Keratinocyte (primary cell): ENCODE measurements at regions not wholly inside any gene's neighbourhood (a gene's known extent, or its start where the extent isn't known, plus 50 kb on each side); places are given as distances from the start of the nearest gene placed in this dataset.

Source experiments
- DNase-seq: peaks from one replicate; pipeline ENCODE4 v3.0.0-alpha.2; 2011; ENCODE audit warnings: low read depth, missing footprints, low spot score
- FAIRE-seq: peaks from 2 replicates; lab custom pipeline; 2011; peaks lifted over from hg19 to GRCh38; lab: Jason Lieb, UNC
- H2AFZ ChIP-seq: 2 replicates; pipeline ENCODE4 v1.6.0; 2012; ENCODE audit warnings: low read length, control low read depth, inconsistent platforms; ENCODE audit not compliant: control insufficient read depth
- H3K27ac ChIP-seq: 2 replicates; pipeline ENCODE4 v1.5.1; 2011; ENCODE audit warnings: low read length; ENCODE audit not compliant: control insufficient read depth, insufficient read depth
- H3K27me3 ChIP-seq: 3 replicates; pipeline ENCODE4 v1.6.0; 2011; ENCODE audit warnings: low read length; ENCODE audit not compliant: control insufficient read depth, insufficient read depth; ENCODE audit errors: extremely low read depth
- H3K36me3 ChIP-seq, 2 experiments: 2 replicates in 1 of 2; 3 replicates in 1 of 2; pipeline ENCODE4 v1.5.1; 2011; ENCODE audit warnings: low read length in 2 of 2, mild to moderate bottlenecking in 1 of 2; ENCODE audit not compliant: control insufficient read depth in 2 of 2, insufficient read depth in 2 of 2; ENCODE audit errors: extremely low read depth in 1 of 2
- H3K4me1 ChIP-seq: 3 replicates; pipeline ENCODE4 v1.5.1; 2011; ENCODE audit warnings: low read length; ENCODE audit not compliant: control insufficient read depth, insufficient read depth; ENCODE audit errors: extremely low read depth
- H3K4me2 ChIP-seq: 3 replicates; pipeline ENCODE4 v1.6.0; 2011; ENCODE audit warnings: low read depth, low read length; ENCODE audit not compliant: control insufficient read depth, insufficient read depth; ENCODE audit errors: extremely low read depth
- H3K4me3 ChIP-seq, 3 experiments: fragments of 200-600 bp in 1 of 3; sonication (generic) in 1 of 3; 2 replicates in 2 of 3; 3 replicates in 1 of 3; pipeline ENCODE4 v1.5.1; 2011 to 2016; ENCODE audit warnings: low read length in 3 of 3, mild to moderate bottlenecking in 3 of 3, control low read depth in 2 of 3, inconsistent platforms in 1 of 3, low read depth in 1 of 3, mixed read lengths in 1 of 3, mixed run types in 1 of 3, moderate library complexity in 1 of 3; ENCODE audit not compliant: control insufficient read depth in 2 of 3, insufficient read depth in 2 of 3; ENCODE audit errors: extremely low read depth in 1 of 3
- H3K79me2 ChIP-seq: 2 replicates; pipeline ENCODE4 v1.6.0; 2012; ENCODE audit warnings: low read length; ENCODE audit not compliant: control insufficient read depth, insufficient read depth
- H3K9ac ChIP-seq: 3 replicates; pipeline ENCODE4 v1.6.0; 2011; ENCODE audit warnings: low read length; ENCODE audit not compliant: control insufficient read depth, insufficient read depth; ENCODE audit errors: extremely low read depth
- H3K9me1 ChIP-seq: 3 replicates; pipeline ENCODE4 v1.6.0; 2011; ENCODE audit warnings: low read length; ENCODE audit not compliant: control insufficient read depth, insufficient read depth; ENCODE audit errors: extremely low read depth
- H3K9me3 ChIP-seq: 2 replicates; pipeline ENCODE4 v1.5.1; 2012; ENCODE audit warnings: low read depth, low read length; ENCODE audit not compliant: control insufficient read depth
- H4K20me1 ChIP-seq: 3 replicates; pipeline ENCODE4 v1.6.0; 2011; ENCODE audit warnings: low read length; ENCODE audit not compliant: control insufficient read depth, insufficient read depth; ENCODE audit errors: extremely low read depth
- CTCF ChIP-seq, 3 experiments: IDR thresholded peaks in 1 of 3; conservative IDR thresholded peaks in 1 of 3; optimal IDR thresholded peaks in 1 of 3; 2 replicates in 2 of 3; 3 replicates in 1 of 3; pipeline versions ENCODE3 to v1.5.1; 2011; ENCODE audit warnings: low read length in 3 of 3, mild to moderate bottlenecking in 3 of 3, moderate library complexity in 2 of 3, control low read depth in 1 of 3, inconsistent platforms in 1 of 3; ENCODE audit not compliant: insufficient read depth in 2 of 3; ENCODE audit errors: extremely low read depth in 1 of 3
- EZH2 ChIP-seq: IDR thresholded peaks from one replicate; pipeline ENCODE4 v1.6.1; 2012; ENCODE audit warnings: inconsistent platforms, mild to moderate bottlenecking, low read length, moderate library complexity
- dilution Hi-C: fragments of 300-500 bp; cut with MboI; formaldehyde crosslinking; loops from one replicate; pipeline ENCODE4 v1.7.0; 2020; ENCODE audit warnings: low sequenced_read_pairs; ENCODE audit not compliant: extremely low pct_ligation_motif_present

- Histone ChIP-seq H3K27ac (no peak overlapping the region), H3K4me1 (no peaks in the 10 kb centered on the region), H3K27me3 (no peaks in the 10 kb centered on the region), H3K36me3 (no peaks in the 10 kb centered on the region), H3K9me1 (no peaks in the 10 kb centered on the region), H3K4me2 (no peak overlapping the region), H3K9ac (no peak overlapping the region), H4K20me1 (no peaks in the 10 kb centered on the region), H3K4me3 (no peak overlapping the region), H2AFZ (no peak overlapping the region), H3K9me3 (no peaks in the 10 kb centered on the region), H3K79me2 (no peaks in the 10 kb centered on the region)
- dilution Hi-C loops = no loop called here
- DNase-seq = no peak
- TF ChIP-seq EZH2 = no peak
- no peak for TF ChIP-seq CTCF (optimal IDR thresholded peaks at IDR 0.05 in 1 of 3, IDR thresholded peaks at IDR 0.05 in 1 of 3, conservative IDR thresholded peaks at IDR 0.05 in 1 of 3; ENCODE audit: extremely low read depth in 1 of 3, insufficient read depth in 2 of 3, low read length in 3 of 3)
- FAIRE-seq = no peak
Measured at GRCh38 chr12:42003031-42003430, 141.6 kb downstream of the GXYLT1 start.

DNA sequence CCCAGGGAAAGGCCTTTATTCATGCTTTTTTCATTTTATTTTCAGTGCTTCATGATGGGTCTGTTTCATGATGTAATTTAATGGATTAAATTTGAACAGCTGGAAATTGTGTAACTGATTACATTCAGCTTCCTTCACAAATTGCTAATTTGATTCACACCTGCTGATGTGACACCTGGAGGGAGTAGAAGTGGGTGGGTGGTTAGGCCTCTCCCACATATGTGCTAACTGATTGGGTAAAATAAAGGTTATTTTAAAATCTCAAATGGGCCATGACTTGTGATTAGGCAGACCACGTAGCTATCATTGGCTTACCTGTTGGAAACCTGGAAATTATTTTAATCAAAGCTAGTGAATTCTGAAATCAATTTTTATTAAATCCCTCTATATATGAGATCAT is 142.1 kb downstream of the GXYLT1 start:
- Histone ChIP-seq H2AFZ (no peak overlapping the region), H3K27ac (no peak overlapping the region), H4K20me1 (no peaks in the 10 kb centered on the region), H3K9me3 (no peaks in the 10 kb centered on the region), H3K4me1 (no peaks in the 10 kb centered on the region), H3K79me2 (no peaks in the 10 kb centered on the region), H3K36me3 (no peaks in the 10 kb centered on the region), H3K27me3 (no peaks in the 10 kb centered on the region), H3K9me1 (no peaks in the 10 kb centered on the region), H3K9ac (no peak overlapping the region), H3K4me3 (no peak overlapping the region), H3K4me2 (no peak overlapping the region)
- TF ChIP-seq CTCF (optimal IDR thresholded peaks at IDR 0.05 in 1 of 3, IDR thresholded peaks at IDR 0.05 in 1 of 3, conservative IDR thresholded peaks at IDR 0.05 in 1 of 3; ENCODE audit: extremely low read depth in 1 of 3, insufficient read depth in 2 of 3, low read length in 3 of 3) (no peak), EZH2 (no peak)
- DNase-seq = no peak
- dilution Hi-C loops = no loop called here
- FAIRE-seq = no peak
